Transverse colon (tissue), 4 donors: ENCODE measurements at regions not wholly inside any gene's neighbourhood (a gene's known extent, or its start where the extent isn't known, plus 50 kb on each side); places are given as distances from the start of the nearest gene placed in this dataset.
"Not testable (repeated sequence)": the region's sequence is repeated elsewhere in the genome, so short reads cannot be mapped to it uniquely, and the experiment has no call there.

ENCODE experiments used
- DNase-seq: peaks from one replicate; pipeline ENCODE4 v3.0.0-alpha.2; 2019
- H3K27ac ChIP-seq, 4 donors: fragments of 200-600 bp; sonication (generic); 2 replicates each; pipeline ENCODE4 v1.5.1; 2016 to 2018; ENCODE audit warnings: inconsistent platforms in 4 of 4
- H3K27me3 ChIP-seq: fragments of 200-600 bp; sonication (generic); 2 replicates; pipeline ENCODE4 v1.5.1; 2017; ENCODE audit warnings: inconsistent platforms
- H3K36me3 ChIP-seq, 4 donors: fragments of 200-600 bp; sonication (generic); 2 replicates each; pipeline ENCODE4 v1.5.1; 2017 to 2019; ENCODE audit warnings: inconsistent platforms in 4 of 4
- H3K4me1 ChIP-seq, 4 donors: fragments of 200-600 bp; sonication (generic); 2 replicates each; pipeline ENCODE4 v1.5.1; 2017 to 2020; ENCODE audit warnings: inconsistent platforms in 4 of 4
- H3K4me3 ChIP-seq, 4 donors: fragments of 200-600 bp; sonication (generic); 1 replicate in 1 of 4; 2 replicates in 3 of 4; pipeline versions ENCODE4 v1.5.1 to v1.6.1; 2017 to 2019; ENCODE audit warnings: inconsistent platforms in 4 of 4
- H3K9me3 ChIP-seq, 2 donors: fragments of 200-600 bp; sonication (generic); 2 replicates each; pipeline ENCODE4 v1.5.1; 2017 to 2019; ENCODE audit warnings: inconsistent platforms in 2 of 2
- CTCF ChIP-seq, 5 experiments: fragments of 200-600 bp in 3 of 5; fragments of 450-650 bp in 2 of 5; sonication (generic) in 3 of 5; IDR thresholded peaks; 1 replicate in 2 of 5; 2 replicates in 3 of 5; pipeline ENCODE4 v1.5.1; 2016 to 2017; ENCODE audit warnings: antibody characterized with exemption in 5 of 5, inconsistent platforms in 3 of 5, mild to moderate bottlenecking in 2 of 5, moderate library complexity in 1 of 5
- EP300 ChIP-seq: sonication (generic); formaldehyde crosslinking; IDR thresholded peaks from one replicate; pipeline ENCODE4 v1.6.1; 2017; ENCODE audit warnings: antibody characterized with exemption, low read depth
- POLR2A ChIP-seq: fragments of 450-650 bp; IDR thresholded peaks from one replicate; pipeline ENCODE4 v1.6.1; 2016; ENCODE audit warnings: antibody characterized with exemption, mild to moderate bottlenecking, moderate library complexity
- POLR2AphosphoS5 ChIP-seq, 3 donors: sonication (generic); formaldehyde crosslinking; IDR thresholded peaks; one replicate each; pipeline ENCODE4 v1.6.1; 2016; ENCODE audit warnings: antibody characterized with exemption in 3 of 3
- WGBS, 2 donors: methylation state at CpG; one replicate each; pipeline ENCODE4 v1.1.5; 2018; ENCODE audit warnings: low coverage in 1 of 2; 5-methylcytosine and 5-hydroxymethylcytosine counted together
- in situ Hi-C, 4 donors: fragments of 200-750 bp; cut with MboI; loops; one replicate each; pipeline versions ENCODE4 v1.15.0 to v1.15.1; 2017; ENCODE audit warnings: low sequenced_read_pairs in 3 of 4, low pct_ligation_motif_present in 1 of 4, low pct_unique_long_range_greater_than_20kb in 1 of 4
- intact Hi-C: fragments of 100-400 bp; cut with DNase I; formaldehyde crosslinking; loops from one replicate; pipeline ENCODE4 v1.15.1; 2023; ENCODE audit warnings: low total_unique reads

GRCh38 chr5:136750224-136750862 is 385.0 kb upstream of the TRPC7 start:
- no peaks in the 10 kb centered on the region for H3K27me3 ChIP-seq
- 62% methylated on average over 5 of the region's 5 CpGs; no CpG with 5 or more reads in 1 of the 2 donors for WGBS, 2 donors
- H3K4me1 ChIP-seq: no peaks in the 10 kb centered on the region
- TF ChIP-seq POLR2A (no peak), CTCF (IDR thresholded peaks at IDR 0.05) (no peak), EP300 (no peak), POLR2AphosphoS5 (IDR thresholded peaks at IDR 0.05) (no peak)
- no peak overlapping the region for H3K4me3 ChIP-seq
- in situ Hi-C loops (loop anchor here in 3 of 4 donors (25.0 kb wide), 1 partner anchor 488 kb away; no protein-coding TSS in a partner anchor), intact Hi-C loops (no loop called here)
- no peaks in the 10 kb centered on the region for H3K9me3 ChIP-seq
- DNase-seq: no peak
- H3K27ac ChIP-seq: no peak overlapping the region
- no peaks in the 10 kb centered on the region for H3K36me3 ChIP-seq

- H3K27ac ChIP-seq: no peak overlapping the region
- TF ChIP-seq POLR2AphosphoS5 (IDR thresholded peaks at IDR 0.05) (no peak), CTCF (IDR thresholded peaks at IDR 0.05) (no peak), POLR2A (no peak), EP300 (no peak)
- WGBS, 2 donors: 79 to 83% methylated on average over 1 of the region's 1 CpG
- H3K4me1 ChIP-seq: no peaks in the 10 kb centered on the region
- in situ Hi-C loops (no loop called here), intact Hi-C loops (no loop called here)
- no peak overlapping the region for H3K4me3 ChIP-seq
- H3K27me3 ChIP-seq: no peaks in the 10 kb centered on the region
- no peaks in the 10 kb centered on the region for H3K9me3 ChIP-seq
- H3K36me3 ChIP-seq: no peaks in the 10 kb centered on the region
- DNase-seq: no peak
Observed at GRCh38 chr5:136749016-136749415, 383.7 kb upstream of the TRPC7 start.

GRCh38 chr5:136743052-136743451 is 377.7 kb upstream of the TRPC7 start:
- in situ Hi-C loops (no loop called here), intact Hi-C loops (no loop called here)
- no peak for TF ChIP-seq POLR2AphosphoS5 (IDR thresholded peaks at IDR 0.05)
- no peak for TF ChIP-seq POLR2A
- Histone ChIP-seq H3K4me3 (no peak overlapping the region), H3K27me3 (no peaks in the 10 kb centered on the region), H3K27ac (no peak overlapping the region), H3K36me3 (no peaks in the 10 kb centered on the region), H3K9me3 (no peaks in the 10 kb centered on the region), H3K4me1 (no peaks in the 10 kb centered on the region)
- no peak for DNase-seq
- 78% methylated on average over 1 of the region's 1 CpG; no CpG with 5 or more reads in 1 of the 2 donors for WGBS, 2 donors

GRCh38 chr5:136740228-136740627 is 374.9 kb upstream of the TRPC7 start:
- intact Hi-C loops (no loop called here), in situ Hi-C loops (no loop called here)
- no peaks in the 10 kb centered on the region for H3K27me3 ChIP-seq
- TF ChIP-seq EP300 (no peak), POLR2A (no peak), CTCF (IDR thresholded peaks at IDR 0.05) (no peak), POLR2AphosphoS5 (IDR thresholded peaks at IDR 0.05) (no peak)
- no peak for DNase-seq
- H3K27ac ChIP-seq: no peak overlapping the region
- no peaks in the 10 kb centered on the region for H3K36me3 ChIP-seq
- no peaks in the 10 kb centered on the region for H3K9me3 ChIP-seq
- H3K4me3 ChIP-seq: no peak overlapping the region
- H3K4me1 ChIP-seq: no peaks in the 10 kb centered on the region

GRCh38 chr5:136739271-136739670 is 373.9 kb upstream of the TRPC7 start:
- H3K9me3 ChIP-seq, intact Hi-C loops, in situ Hi-C loops, H3K27ac ChIP-seq, H3K27me3 ChIP-seq, H3K4me1 ChIP-seq, DNase-seq, H3K4me3 ChIP-seq, H3K36me3 ChIP-seq: not testable (repeated sequence)
- WGBS, 2 donors: 75 to 79% methylated on average over 3 to 4 of the region's 4 CpGs
